ENCODE measurements at regions not wholly inside any gene's neighbourhood (a gene's known extent, or its start where the extent isn't known, plus 50 kb on each side); places are given as distances from the start of the nearest gene placed in this dataset.

DNA sequence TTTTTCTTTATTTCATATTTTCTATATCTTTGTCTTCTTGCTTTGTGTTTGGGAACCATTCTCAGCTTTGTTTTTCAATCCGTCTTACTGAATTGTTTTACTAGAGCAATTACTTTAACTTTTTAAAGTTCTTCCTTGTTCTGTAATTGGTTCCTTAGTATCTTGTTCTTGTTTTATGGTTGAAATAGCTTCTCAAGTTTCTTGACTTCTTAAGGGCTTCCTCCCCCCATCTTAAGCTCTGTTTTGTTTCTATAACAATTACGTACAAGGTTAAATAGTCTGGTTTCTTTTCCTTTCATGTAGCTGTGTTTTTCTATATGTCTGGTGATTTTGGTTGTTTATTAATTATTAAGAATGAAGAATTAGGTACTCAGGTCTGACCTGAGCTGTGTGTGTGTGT, 158.0 kb downstream of the SDHAF3 start:
- Mint-ChIP-seq H3K36me3 (no peaks in the 10 kb centered on the region), H3K27me3 (no peaks in the 10 kb centered on the region), H3K27ac (no peak overlapping the region), H3K9me3 (no peaks in the 10 kb centered on the region), H3K4me1 (ENCODE audit: unreplicated experiment) (no peaks in the 10 kb centered on the region), H3K4me3 (no peak overlapping the region)
- TF ChIP-seq, protein P1, sequence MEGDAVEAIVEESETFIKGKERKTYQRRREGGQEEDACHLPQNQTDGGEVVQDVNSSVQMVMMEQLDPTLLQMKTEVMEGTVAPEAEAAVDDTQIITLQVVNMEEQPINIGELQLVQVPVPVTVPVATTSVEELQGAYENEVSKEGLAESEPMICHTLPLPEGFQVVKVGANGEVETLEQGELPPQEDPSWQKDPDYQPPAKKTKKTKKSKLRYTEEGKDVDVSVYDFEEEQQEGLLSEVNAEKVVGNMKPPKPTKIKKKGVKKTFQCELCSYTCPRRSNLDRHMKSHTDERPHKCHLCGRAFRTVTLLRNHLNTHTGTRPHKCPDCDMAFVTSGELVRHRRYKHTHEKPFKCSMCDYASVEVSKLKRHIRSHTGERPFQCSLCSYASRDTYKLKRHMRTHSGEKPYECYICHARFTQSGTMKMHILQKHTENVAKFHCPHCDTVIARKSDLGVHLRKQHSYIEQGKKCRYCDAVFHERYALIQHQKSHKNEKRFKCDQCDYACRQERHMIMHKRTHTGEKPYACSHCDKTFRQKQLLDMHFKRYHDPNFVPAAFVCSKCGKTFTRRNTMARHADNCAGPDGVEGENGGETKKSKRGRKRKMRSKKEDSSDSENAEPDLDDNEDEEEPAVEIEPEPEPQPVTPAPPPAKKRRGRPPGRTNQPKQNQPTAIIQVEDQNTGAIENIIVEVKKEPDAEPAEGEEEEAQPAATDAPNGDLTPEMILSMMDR (conservative IDR thresholded peaks at IDR 0.05): no peak
- DNase-seq (ENCODE audit: extremely low spot score, unreplicated experiment): no peak

DNA sequence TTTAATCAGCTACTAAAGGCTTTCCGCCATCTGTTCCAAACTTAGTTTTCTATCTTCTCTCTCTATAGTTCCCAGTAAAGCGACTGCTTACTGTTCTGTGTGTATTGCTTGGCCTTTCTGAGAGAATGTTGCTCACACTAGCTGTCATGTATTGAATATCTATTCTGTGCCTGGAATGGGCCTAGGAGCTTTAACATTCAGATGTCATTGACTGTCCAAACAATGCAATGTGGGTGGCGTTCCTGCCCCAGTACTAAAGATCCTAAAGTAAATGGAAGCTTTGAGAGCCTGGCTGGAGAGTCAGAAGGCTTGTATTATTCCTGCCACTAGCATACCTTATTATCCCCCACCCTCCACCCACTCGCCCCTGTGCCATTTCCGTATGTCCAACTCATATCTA, 163.5 kb downstream of the SDHAF3 start:
- no peak for DNase-seq (ENCODE audit: extremely low spot score, unreplicated experiment)
- no peaks in the 10 kb centered on the region for H3K4me1 Mint-ChIP-seq (ENCODE audit: unreplicated experiment)
- TF ChIP-seq, protein P1 (conservative IDR thresholded peaks at IDR 0.05): no peak
- H3K9me3 Mint-ChIP-seq: no peaks in the 10 kb centered on the region
- no peak overlapping the region for H3K27ac Mint-ChIP-seq
- H3K36me3 Mint-ChIP-seq: no peaks in the 10 kb centered on the region
- peaks cover 8% of the 10 kb centered on the region for H3K27me3 Mint-ChIP-seq
- H3K4me3 Mint-ChIP-seq: no peak overlapping the region

DNA sequence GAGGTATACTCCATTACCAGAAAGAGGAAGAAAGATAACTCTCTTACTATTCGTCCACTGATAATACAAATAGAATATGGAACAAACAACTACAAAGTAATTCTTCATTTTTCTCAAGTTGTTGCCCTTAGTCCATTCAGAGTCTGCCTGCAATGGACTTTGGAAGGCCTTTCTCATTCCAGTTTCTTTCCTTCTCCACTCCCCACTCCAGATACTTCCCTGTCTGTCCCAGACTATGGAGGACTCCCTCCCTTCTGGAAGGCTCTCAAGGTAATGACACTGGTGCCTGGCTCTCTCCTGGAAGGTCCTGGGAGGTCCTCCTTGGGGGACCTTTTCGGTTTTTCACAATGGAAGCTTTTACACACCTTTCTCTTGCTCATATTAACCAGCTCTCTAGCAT, 167.8 kb downstream of the SDHAF3 start:
- Mint-ChIP-seq H3K27ac (no peak overlapping the region), H3K4me3 (no peak overlapping the region), H3K9me3 (no peaks in the 10 kb centered on the region), H3K4me1 (ENCODE audit: unreplicated experiment) (no peaks in the 10 kb centered on the region), H3K27me3 (peaks cover 8% of the 10 kb centered on the region), H3K36me3 (no peaks in the 10 kb centered on the region)
- DNase-seq (ENCODE audit: extremely low spot score, unreplicated experiment): no peak
- TF ChIP-seq, protein P1 (conservative IDR thresholded peaks at IDR 0.05): no peak

DNA sequence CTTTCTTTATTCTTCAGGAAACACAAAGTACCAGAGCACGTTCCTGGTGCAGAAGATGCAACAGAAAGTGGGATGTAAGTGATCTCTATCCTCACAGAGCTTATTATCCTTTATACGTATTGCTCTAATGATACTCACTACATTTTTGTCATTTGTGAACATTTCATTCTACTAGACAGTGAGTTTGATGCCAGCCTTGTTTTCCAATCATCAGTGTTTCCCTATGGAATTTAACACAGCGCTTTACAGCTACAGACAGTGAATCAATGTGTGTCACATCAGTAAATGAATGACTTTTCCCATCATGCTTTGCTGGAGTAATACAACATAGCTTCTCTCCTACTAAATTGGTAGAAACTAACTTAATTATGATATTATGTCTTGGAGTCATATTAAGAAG, 175.5 kb downstream of the SDHAF3 start:
- H3K4me3 Mint-ChIP-seq: no peak overlapping the region
- DNase-seq (ENCODE audit: extremely low spot score, unreplicated experiment): no peak
- TF ChIP-seq, protein P1 (conservative IDR thresholded peaks at IDR 0.05): no peak
- H3K27ac Mint-ChIP-seq: no peak overlapping the region
- no peaks in the 10 kb centered on the region for H3K36me3 Mint-ChIP-seq
- no peaks in the 10 kb centered on the region for H3K4me1 Mint-ChIP-seq (ENCODE audit: unreplicated experiment)
- no peaks in the 10 kb centered on the region for H3K9me3 Mint-ChIP-seq
- no peaks in the 10 kb centered on the region for H3K27me3 Mint-ChIP-seq

DNA sequence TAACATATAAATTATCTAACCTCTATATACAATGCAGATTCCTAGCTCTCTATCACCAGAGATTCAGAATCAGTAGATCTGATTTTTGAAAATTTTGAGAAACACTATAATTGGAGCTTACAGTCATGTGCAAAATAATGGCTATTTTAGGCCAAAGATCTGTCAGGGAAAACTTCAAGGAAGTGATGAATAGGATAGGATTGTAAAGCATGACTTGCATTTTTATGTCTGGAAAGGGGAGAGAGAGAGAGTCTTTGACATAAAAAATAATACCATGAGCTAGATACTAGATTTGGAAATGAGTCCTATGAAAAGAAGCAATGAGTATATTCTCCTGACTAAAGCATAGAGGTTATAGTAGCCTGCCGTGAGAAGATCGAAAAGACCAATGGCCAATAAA, 181.1 kb downstream of the SDHAF3 start:
- no peaks in the 10 kb centered on the region for H3K27me3 Mint-ChIP-seq
- DNase-seq (ENCODE audit: extremely low spot score, unreplicated experiment): no peak
- no peaks in the 10 kb centered on the region for H3K4me1 Mint-ChIP-seq (ENCODE audit: unreplicated experiment)
- no peaks in the 10 kb centered on the region for H3K9me3 Mint-ChIP-seq
- no peaks in the 10 kb centered on the region for H3K36me3 Mint-ChIP-seq
- H3K27ac Mint-ChIP-seq: no peak overlapping the region
- no peak overlapping the region for H3K4me3 Mint-ChIP-seq
- TF ChIP-seq, protein P1 (conservative IDR thresholded peaks at IDR 0.05): no peak

DNA sequence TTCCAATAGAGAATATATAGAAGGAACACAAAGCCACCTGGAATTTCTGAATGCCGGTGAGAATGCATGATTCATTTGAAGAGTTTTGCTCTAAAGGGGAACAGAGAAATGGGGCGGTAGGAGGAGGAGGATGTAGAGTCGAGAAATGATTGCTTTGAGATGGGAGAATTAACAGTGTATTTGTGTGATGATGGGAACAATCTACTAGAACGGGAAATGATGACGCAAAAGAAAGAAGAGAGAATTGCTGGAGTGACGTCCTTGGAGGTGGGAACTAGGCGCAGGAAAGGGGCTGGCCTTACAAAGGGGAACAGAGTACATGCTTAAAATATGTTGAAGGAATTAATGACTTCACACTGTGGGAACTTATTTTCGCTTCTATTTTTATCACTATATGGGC, 188.1 kb downstream of the SDHAF3 start:
- H3K27me3 Mint-ChIP-seq: peaks cover 4% of the 10 kb centered on the region

More for the DNA sequence above, 188.1 kb downstream of the SDHAF3 start:
- no peaks in the 10 kb centered on the region for H3K4me1 Mint-ChIP-seq (ENCODE audit: unreplicated experiment)
- no peak overlapping the region for H3K4me3 Mint-ChIP-seq
- no peaks in the 10 kb centered on the region for H3K9me3 Mint-ChIP-seq
- H3K27ac Mint-ChIP-seq: no peak overlapping the region
- H3K36me3 Mint-ChIP-seq: no peaks in the 10 kb centered on the region
- no peak for DNase-seq (ENCODE audit: extremely low spot score, unreplicated experiment)
- TF ChIP-seq, protein P1 (conservative IDR thresholded peaks at IDR 0.05): no peak

All from type B pancreatic cell (in vitro differentiated cells).